A673 (cell line): ENCODE measurements at regions not wholly inside any gene's neighbourhood (a gene's known extent, or its start where the extent isn't known, plus 50 kb on each side); places are given as distances from the start of the nearest gene placed in this dataset.

ENCODE experiments used
- BruUV-seq: library from RNA; stranded (reverse); fragments of 400-500 nt; replicated peaks from 2 replicates; lab custom pipeline; 2021; lab: Mats Ljungman, UMichigan
- CTCF ChIA-PET: fragments of 300-600 bp; sonication (Branson Sonifier 250); formaldehyde crosslinking; loops from one replicate; lab custom pipeline; 2022; ENCODE audit warnings: antibody characterized with exemption; lab: Charles Lee
- POLR2A ChIA-PET: fragments of 300-600 bp; sonication (Branson Sonifier 250); formaldehyde crosslinking; loops from one replicate; lab custom pipeline; 2022; ENCODE audit warnings: antibody characterized with exemption; ENCODE audit not compliant: low non-redundant PET; lab: Charles Lee
- DNase-seq: peaks from one replicate; pipeline ENCODE4 v3.0.0-alpha.2; 2015; ENCODE audit warnings: low spot score
- H3K27ac ChIP-seq: fragments of 200-600 bp; sonication (generic); 2 replicates; pipeline ENCODE4 v1.5.1; 2016; ENCODE audit warnings: mixed run types, low read depth, mild to moderate bottlenecking, mixed read lengths, antibody characterized with exemption, low read length; ENCODE audit not compliant: poor library complexity, severe bottlenecking
- H3K27me3 ChIP-seq: fragments of 200-600 bp; sonication (generic); replicated peaks from 2 replicates; pipeline ENCODE4 v1.6.1; 2017; ENCODE audit warnings: mixed run types, low read depth, mild to moderate bottlenecking, mixed read lengths, antibody characterized with exemption, low read length; ENCODE audit not compliant: insufficient read depth, poor library complexity
- H3K36me3 ChIP-seq: fragments of 200-600 bp; sonication (generic); 2 replicates; pipeline ENCODE4 v1.6.1; 2016; ENCODE audit warnings: mixed run types, mild to moderate bottlenecking, mixed read lengths, antibody characterized with exemption, low read length; ENCODE audit not compliant: insufficient read depth, poor library complexity, severe bottlenecking
- H3K4me1 ChIP-seq: fragments of 200-600 bp; sonication (generic); 2 replicates; pipeline ENCODE4 v1.6.1; 2017; ENCODE audit warnings: mixed run types, mild to moderate bottlenecking, mixed read lengths, antibody characterized with exemption, low read length; ENCODE audit not compliant: insufficient read depth, poor library complexity, severe bottlenecking
- H3K4me3 ChIP-seq: fragments of 200-600 bp; sonication (generic); 2 replicates; pipeline ENCODE4 v1.5.1; 2016; ENCODE audit warnings: low read depth, mixed run types, mild to moderate bottlenecking, mixed read lengths, low read length; ENCODE audit not compliant: poor library complexity, severe bottlenecking
- H3K9me3 ChIP-seq: fragments of 200-600 bp; sonication (generic); 2 replicates; pipeline ENCODE4 v1.6.1; 2016; ENCODE audit warnings: mixed run types, low read depth, mild to moderate bottlenecking, mixed read lengths, antibody characterized with exemption, low read length; ENCODE audit not compliant: poor library complexity, severe bottlenecking
- EZH2 ChIP-seq: fragments of 200-600 bp; sonication (generic); IDR thresholded peaks from 2 replicates; pipeline ENCODE4 v1.6.1; 2017; ENCODE audit warnings: borderline replicate concordance, low read depth, mild to moderate bottlenecking, mixed read lengths, antibody characterized with exemption, low read length; ENCODE audit not compliant: poor library complexity, severe bottlenecking
- intact Hi-C: fragments of 100-400 bp; cut with micrococcal nuclease; formaldehyde crosslinking; loops from one replicate; pipeline ENCODE4 v1.10.0; 2022; ENCODE audit not compliant: unreplicated experiment
- TF ChIP-seq, protein P1 (sequence below): fragments of 300-800, 200-600 bp; sonication (generic); conservative IDR thresholded peaks from 2 replicates; pipeline ENCODE4 v1.5.1; 2017; ENCODE audit warnings: low read depth, mild to moderate bottlenecking, antibody characterized with exemption, low read length, moderate library complexity, mixed read lengths

DNA sequence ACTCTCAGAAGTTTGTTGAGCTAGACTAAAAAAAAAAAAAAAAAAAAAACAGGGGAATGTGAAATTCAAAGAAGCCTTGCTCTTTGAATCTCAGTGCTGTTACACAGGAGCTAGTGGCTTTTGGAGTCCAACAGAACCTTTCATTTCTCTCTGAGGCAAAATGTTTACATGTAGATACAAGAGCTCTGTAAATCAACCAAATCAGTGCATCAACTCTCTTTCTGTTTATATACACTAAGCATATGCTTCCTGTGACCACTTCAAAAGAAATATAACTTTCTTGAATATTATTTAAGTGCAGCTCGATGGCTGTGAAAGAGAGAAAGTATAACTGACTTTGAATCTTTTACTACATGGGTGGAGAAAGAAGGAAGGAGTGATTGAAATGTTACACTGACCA, 115.3 kb upstream of the ITGA1 start:
- BruUV-seq = no TSS peak
- H3K27me3 ChIP-seq = no peaks in the 10 kb centered on the region
- DNase-seq = no peak
- no peak overlapping the region for H3K27ac ChIP-seq
- no peaks in the 10 kb centered on the region for H3K9me3 ChIP-seq
- no peaks in the 10 kb centered on the region for H3K4me1 ChIP-seq
- H3K36me3 ChIP-seq = no peaks in the 10 kb centered on the region
- intact Hi-C loops = no loop called here
- no peak for TF ChIP-seq EZH2
- TF ChIP-seq, protein P1, sequence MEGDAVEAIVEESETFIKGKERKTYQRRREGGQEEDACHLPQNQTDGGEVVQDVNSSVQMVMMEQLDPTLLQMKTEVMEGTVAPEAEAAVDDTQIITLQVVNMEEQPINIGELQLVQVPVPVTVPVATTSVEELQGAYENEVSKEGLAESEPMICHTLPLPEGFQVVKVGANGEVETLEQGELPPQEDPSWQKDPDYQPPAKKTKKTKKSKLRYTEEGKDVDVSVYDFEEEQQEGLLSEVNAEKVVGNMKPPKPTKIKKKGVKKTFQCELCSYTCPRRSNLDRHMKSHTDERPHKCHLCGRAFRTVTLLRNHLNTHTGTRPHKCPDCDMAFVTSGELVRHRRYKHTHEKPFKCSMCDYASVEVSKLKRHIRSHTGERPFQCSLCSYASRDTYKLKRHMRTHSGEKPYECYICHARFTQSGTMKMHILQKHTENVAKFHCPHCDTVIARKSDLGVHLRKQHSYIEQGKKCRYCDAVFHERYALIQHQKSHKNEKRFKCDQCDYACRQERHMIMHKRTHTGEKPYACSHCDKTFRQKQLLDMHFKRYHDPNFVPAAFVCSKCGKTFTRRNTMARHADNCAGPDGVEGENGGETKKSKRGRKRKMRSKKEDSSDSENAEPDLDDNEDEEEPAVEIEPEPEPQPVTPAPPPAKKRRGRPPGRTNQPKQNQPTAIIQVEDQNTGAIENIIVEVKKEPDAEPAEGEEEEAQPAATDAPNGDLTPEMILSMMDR = no peak
- ChIA-PET POLR2A (interaction anchor here (0.7 kb wide), 1 partner anchor 263 kb away, joined by 3 read pairs; no protein-coding TSS in a partner anchor), CTCF (no interaction called here)
- no peak overlapping the region for H3K4me3 ChIP-seq

DNA sequence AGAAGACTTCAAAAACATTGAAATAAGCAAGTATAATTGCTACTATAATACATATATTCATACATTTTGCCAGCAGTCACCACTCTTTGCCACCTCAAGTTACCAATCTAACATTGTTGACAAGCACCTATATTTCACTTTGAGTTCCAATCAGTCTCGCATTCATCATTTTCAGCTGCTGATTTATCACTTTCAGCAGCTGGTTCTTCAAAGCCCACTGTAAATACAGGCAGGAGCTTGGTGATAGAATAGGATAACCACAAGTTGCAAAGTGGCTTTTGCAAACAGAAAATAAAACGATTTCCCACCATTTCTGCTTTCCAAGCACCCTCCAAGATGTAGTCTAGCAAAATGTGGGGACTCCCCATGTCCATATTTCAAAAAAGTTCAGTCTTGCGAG, 114.2 kb upstream of the ITGA1 start:
- Histone ChIP-seq H3K27me3 (no peaks in the 10 kb centered on the region), H3K36me3 (no peaks in the 10 kb centered on the region), H3K27ac (no peak overlapping the region), H3K4me3 (no peak overlapping the region), H3K9me3 (no peaks in the 10 kb centered on the region), H3K4me1 (no peaks in the 10 kb centered on the region)
- DNase-seq = no peak
- TF ChIP-seq, protein P1 = no peak
- no peak for TF ChIP-seq EZH2
- ChIA-PET CTCF (no interaction called here), POLR2A (no interaction called here)
- no TSS peak for BruUV-seq
- intact Hi-C loops = no loop called here

DNA sequence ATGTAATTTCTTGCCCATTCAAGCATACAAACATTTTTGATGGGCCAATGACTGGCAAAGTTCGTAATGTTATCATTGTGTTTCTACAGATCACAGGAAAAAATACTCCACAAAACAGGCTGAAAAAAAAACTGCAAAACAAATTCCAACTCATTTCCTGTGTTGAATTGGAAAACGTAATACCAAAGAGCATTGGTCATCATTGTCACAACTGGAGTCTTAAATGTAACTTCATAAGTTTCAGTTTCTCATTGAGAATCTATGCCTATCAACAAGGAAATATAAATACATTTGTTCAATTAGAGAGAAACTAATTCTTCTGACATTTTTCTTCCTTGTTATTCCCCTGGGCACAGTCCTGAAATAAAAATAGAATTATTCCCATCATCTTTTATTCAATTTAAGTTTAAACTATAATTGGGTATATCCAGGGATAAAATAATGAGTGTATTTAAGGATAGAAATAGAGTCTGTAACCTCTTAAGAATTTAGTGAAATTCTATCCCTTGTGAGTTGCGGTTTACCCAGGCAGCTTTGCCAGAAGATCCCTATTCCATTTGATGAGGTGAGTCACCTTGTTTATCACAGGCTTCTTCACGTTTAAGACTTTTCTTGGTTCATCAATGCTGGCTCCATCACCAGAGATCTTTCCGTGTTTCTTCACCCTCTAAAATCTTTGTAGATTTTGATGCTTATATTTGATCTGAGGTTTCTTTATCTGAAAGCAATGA, 112.7 kb upstream of the ITGA1 start:
- no peak for TF ChIP-seq EZH2
- TF ChIP-seq, protein P1 = no peak
- no TSS peak for BruUV-seq
- no peaks in the 10 kb centered on the region for H3K36me3 ChIP-seq
- ChIA-PET CTCF (no interaction called here), POLR2A (no interaction called here)
- H3K9me3 ChIP-seq = no peaks in the 10 kb centered on the region
- intact Hi-C loops = no loop called here
- no peak for DNase-seq
- H3K4me3 ChIP-seq = no peak overlapping the region
- no peaks in the 10 kb centered on the region for H3K4me1 ChIP-seq
- H3K27ac ChIP-seq = no peak overlapping the region
- no peaks in the 10 kb centered on the region for H3K27me3 ChIP-seq
